SJCRH30 (cell line): ENCODE measurements at regions not wholly inside any gene's neighbourhood (a gene's known extent, or its start where the extent isn't known, plus 50 kb on each side); places are given as distances from the start of the nearest gene placed in this dataset.
A peak's percentile ranks its signal among the peaks of the same experiment; 100 is the strongest.
"Not testable (repeated sequence)": the region's sequence is repeated elsewhere in the genome, so short reads cannot be mapped to it uniquely, and the experiment has no call there.

Source experiments
- DNase-seq, 2 experiments: peaks; one replicate each; pipeline ENCODE4 v3.0.0-alpha.2; 2015 to 2020
- H3K27ac ChIP-seq: fragments of 250-450 bp; sonication (Bioruptor Pico); 2 replicates; pipeline ENCODE4 v1.5.1; 2020; ENCODE audit warnings: mild to moderate bottlenecking, moderate library complexity
- H3K27me3 ChIP-seq: fragments of 250-450 bp; sonication (Bioruptor Pico); 2 replicates; pipeline ENCODE4 v1.5.1; 2020; ENCODE audit warnings: mild to moderate bottlenecking, moderate library complexity
- H3K36me3 ChIP-seq: fragments of 250-450 bp; sonication (Bioruptor Pico); 2 replicates; pipeline ENCODE4 v1.5.1; 2020; ENCODE audit warnings: mild to moderate bottlenecking, moderate library complexity
- H3K4me1 ChIP-seq: fragments of 250-450 bp; sonication (Bioruptor Pico); 2 replicates; pipeline ENCODE4 v1.5.1; 2020; ENCODE audit warnings: mild to moderate bottlenecking, moderate library complexity
- H3K4me3 ChIP-seq: fragments of 250-450 bp; sonication (Bioruptor Pico); 2 replicates; pipeline ENCODE4 v1.5.1; 2020; ENCODE audit warnings: mild to moderate bottlenecking, moderate library complexity
- H3K9me3 ChIP-seq: fragments of 250-450 bp; sonication (Bioruptor Pico); replicated peaks from 2 replicates; pipeline ENCODE4 v1.5.1; 2020; ENCODE audit warnings: mild to moderate bottlenecking, moderate library complexity

DNA sequence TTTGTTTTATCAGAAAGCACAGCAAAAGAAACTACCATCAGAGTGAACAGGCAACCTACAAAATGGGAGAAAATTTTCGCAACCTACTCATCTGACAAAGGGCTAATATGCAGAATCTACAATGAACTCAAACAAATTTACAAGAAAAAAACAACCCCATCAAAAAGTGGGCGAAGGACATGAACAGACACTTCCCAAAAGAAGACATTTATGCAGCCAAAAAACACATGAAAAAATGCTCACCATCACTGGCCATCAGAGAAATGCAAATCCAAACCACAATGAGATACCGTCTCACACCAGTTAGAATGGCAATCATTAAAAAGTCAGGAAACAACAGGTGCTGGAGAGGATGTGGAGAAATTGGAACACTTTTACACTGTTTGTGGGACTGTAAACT, 460.4 kb upstream of the MKI67 start:
- H3K36me3 ChIP-seq, H3K27me3 ChIP-seq, H3K4me1 ChIP-seq, H3K27ac ChIP-seq, DNase-seq, H3K4me3 ChIP-seq, H3K9me3 ChIP-seq: not testable (repeated sequence)

DNA sequence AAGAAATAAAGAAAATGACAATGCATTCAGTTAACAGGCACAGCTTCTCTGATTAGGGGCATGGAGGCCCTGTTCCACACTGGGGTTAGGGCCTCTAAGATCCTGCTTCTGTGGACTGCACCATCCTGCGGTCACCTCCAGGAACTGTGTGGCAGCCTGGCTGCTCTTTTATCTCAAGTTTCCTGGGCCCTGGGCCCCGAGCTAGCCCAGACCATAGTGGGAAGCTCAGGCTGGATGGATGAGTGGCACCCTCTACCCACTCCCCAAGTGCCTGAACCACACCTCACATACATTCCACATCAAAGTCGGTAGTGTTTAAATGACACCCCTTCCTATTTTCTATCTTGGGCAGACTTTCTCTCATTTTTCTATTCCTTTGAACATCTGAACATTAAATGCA, 461.5 kb upstream of the MKI67 start:
- H3K4me3 ChIP-seq = no peak overlapping the region
- DNase-seq = no peak
- H3K36me3 ChIP-seq = no peaks in the 10 kb centered on the region
- H3K27ac ChIP-seq = no peak overlapping the region
- no peaks in the 10 kb centered on the region for H3K27me3 ChIP-seq
- H3K9me3 ChIP-seq = no peaks in the 10 kb centered on the region
- H3K4me1 ChIP-seq = no peaks in the 10 kb centered on the region

DNA sequence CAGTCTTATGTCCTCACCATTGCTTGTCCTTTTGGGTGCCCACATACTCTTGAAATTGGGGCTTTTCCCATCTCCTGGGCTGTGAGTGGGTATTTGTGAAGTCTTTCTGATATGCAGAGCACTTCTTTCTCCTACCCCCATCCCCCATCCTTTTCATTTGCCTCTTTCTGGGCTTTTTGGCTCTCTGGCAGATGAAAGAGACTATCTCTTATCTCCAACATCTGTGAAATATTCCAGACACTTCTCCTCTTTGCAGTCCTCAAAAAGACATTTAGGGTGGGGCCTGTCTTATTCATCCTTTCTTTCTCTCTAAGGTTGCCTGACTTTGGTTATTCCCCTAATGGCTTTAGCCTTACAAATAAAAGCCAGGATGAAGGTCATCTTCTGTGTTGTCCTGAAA, 462.2 kb upstream of the MKI67 start:
- no peak for DNase-seq
- Histone ChIP-seq H3K27me3 (no peaks in the 10 kb centered on the region), H3K36me3 (no peaks in the 10 kb centered on the region), H3K4me1 (no peaks in the 10 kb centered on the region), H3K27ac (no peak overlapping the region), H3K9me3 (no peaks in the 10 kb centered on the region), H3K4me3 (no peak overlapping the region)

DNA sequence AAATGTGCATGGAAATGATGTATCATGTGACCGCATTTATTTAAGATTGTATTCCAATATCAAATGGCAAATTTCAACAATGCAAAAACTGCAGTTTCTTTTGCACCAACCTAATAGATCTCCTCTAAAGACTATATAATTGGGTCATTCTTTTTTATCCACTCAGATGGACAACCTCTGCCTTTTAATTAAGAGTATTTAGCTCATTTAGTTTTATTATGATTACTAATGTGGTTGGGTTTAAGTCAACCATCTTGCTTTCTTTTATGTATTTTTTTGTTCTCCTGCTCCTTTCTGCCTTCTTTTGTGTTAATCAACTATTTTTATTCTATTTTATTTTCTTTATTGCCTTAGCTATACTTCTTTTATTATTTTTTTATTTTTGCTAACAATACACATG, 468.5 kb upstream of the MKI67 start:
- H3K27me3 ChIP-seq = no peaks in the 10 kb centered on the region
- H3K36me3 ChIP-seq = no peaks in the 10 kb centered on the region
- H3K27ac ChIP-seq = no peak overlapping the region
- no peaks in the 10 kb centered on the region for H3K4me1 ChIP-seq
- H3K4me3 ChIP-seq = no peak overlapping the region
- no peaks in the 10 kb centered on the region for H3K9me3 ChIP-seq
- DNase-seq = no peak

DNA sequence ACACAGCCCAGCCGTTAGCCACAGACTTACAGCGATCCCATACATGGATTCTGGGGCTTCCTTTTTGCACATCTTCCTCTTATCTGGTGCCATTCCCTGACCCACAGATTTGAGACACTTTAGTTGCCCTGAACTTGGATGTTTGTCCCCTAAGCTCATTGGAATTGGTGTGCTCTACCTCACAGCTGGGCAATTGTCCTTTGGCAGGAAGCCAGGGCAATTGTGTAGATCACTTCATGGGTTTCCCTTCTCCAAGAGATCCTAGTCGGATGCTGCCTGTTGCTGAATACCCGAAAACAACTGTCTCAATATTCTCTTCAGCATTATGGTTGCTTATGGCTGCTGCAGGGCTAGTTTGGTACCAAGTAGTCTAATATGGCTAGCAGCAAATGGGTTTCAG, 470.7 kb upstream of the MKI67 start:
- no peaks in the 10 kb centered on the region for H3K4me1 ChIP-seq
- no peaks in the 10 kb centered on the region for H3K36me3 ChIP-seq
- peak in 1 of 2 experiments; percentile 20 for DNase-seq
- H3K27me3 ChIP-seq = no peaks in the 10 kb centered on the region
- no peak overlapping the region for H3K27ac ChIP-seq
- H3K4me3 ChIP-seq = no peak overlapping the region
- no peaks in the 10 kb centered on the region for H3K9me3 ChIP-seq

DNA sequence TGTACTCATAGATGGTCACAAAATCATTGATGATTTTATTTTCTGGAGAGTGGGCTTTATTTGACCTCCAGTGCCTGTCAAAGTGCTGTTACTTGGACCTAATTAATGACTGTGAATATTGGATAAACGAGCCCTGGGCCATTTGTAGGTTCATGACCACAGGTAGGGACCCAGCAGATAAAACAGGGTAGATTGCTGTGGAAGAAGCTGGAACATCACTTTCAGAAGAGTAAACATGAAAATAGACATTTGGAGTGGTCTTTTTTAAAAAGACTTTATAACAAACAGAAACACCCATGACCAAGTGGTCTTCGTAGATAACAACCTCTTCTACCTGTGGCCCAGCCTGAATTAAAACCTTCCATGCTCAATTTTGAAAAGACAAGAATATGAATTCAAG, 472.8 kb upstream of the MKI67 start:
- Histone ChIP-seq H3K36me3 (no peaks in the 10 kb centered on the region), H3K27ac (no peak overlapping the region), H3K4me3 (no peak overlapping the region), H3K9me3 (no peaks in the 10 kb centered on the region), H3K4me1 (no peaks in the 10 kb centered on the region), H3K27me3 (no peaks in the 10 kb centered on the region)
- DNase-seq = no peak

DNA sequence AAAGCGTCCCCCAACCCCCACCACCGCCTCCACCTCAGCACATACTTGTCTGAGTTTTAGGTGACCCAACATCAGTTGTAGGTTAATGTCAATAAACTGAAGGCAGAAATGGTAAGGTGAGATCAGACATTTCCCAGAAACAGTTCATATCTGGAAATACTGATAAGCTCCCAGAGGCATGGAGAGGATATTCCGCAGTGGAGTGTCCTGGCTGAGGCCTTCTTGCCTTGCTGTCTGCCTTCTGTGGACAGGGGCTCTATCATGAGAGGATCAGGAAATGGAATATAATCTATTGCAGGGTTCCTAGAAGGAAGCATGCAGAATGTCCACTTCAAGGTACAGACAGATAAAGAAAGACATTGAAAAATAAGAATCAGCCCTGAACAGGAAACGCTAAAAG, 473.3 kb upstream of the MKI67 start:
- Histone ChIP-seq H3K4me3 (no peak overlapping the region), H3K27ac (no peak overlapping the region)

DNA sequence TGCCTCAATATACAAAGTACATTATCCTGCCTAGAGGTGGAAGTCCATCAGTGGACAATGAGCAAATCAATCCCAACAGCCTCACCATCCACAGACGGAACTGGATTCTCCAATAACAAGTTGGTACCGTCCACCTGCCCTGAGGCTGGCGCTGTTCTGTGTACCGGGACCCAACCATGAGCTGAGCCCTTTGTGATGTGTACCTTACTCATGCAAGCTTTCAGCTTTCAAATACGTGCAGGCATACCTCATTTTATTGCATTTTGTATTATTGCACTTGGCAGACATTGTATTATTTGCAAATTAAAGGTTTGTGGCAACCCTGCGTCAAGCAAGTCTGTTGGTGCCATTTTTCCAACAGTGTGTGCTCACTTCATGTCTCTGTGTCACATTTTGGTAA, 476.0 kb upstream of the MKI67 start:
- Histone ChIP-seq H3K4me3 (no peak overlapping the region), H3K36me3 (no peaks in the 10 kb centered on the region), H3K27ac (no peak overlapping the region), H3K4me1 (no peaks in the 10 kb centered on the region), H3K9me3 (no peaks in the 10 kb centered on the region), H3K27me3 (no peaks in the 10 kb centered on the region)
- no peak for DNase-seq

More for the DNA sequence above, 473.3 kb upstream of the MKI67 start:
- H3K27me3 ChIP-seq = no peaks in the 10 kb centered on the region
- H3K36me3 ChIP-seq = no peaks in the 10 kb centered on the region
- H3K4me1 ChIP-seq = no peaks in the 10 kb centered on the region
- DNase-seq = no peak
- H3K9me3 ChIP-seq = no peaks in the 10 kb centered on the region

DNA sequence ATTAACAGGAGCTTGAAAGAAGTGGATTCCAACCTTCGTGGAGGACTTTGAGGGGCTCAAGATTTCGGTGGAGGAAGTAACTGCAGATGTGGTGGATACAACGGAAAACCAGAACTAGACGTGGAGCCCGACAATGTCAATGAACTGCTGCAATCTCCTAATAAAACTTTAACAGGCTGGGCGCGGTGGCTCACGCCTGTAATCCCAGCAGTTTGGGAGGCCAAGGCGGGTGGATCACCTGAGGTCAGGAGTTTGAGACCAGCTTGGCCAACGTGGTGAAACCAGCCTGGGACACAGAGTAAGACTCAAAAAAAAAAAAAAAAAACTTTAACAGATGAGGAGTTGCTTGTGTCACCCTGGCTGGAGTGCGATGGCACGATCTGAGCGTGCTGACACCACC, 477.8 kb upstream of the MKI67 start:
- Histone ChIP-seq H3K27me3 (no peaks in the 10 kb centered on the region), H3K9me3 (no peaks in the 10 kb centered on the region)

DNA sequence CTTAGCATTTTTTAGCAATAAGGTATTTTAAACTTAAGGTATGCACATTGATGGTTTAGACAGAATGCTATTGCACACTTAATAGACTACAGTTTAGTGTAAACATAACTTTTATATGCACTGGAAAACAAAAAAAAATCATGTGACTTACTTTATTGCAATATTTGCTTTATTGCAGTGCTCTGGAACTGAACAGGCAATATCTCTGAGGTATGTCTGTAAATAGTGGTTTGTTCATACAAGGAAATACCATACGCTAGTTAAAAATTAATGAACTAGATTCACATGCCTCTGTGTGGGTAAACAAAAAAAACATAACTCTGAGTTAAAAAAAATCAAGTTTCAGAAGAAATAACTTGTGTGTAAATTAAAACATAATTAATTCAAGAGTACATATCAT, 479.0 kb upstream of the MKI67 start:
- no peaks in the 10 kb centered on the region for H3K4me1 ChIP-seq
- H3K36me3 ChIP-seq = no peaks in the 10 kb centered on the region
- no peaks in the 10 kb centered on the region for H3K9me3 ChIP-seq

More for the DNA sequence above, 477.8 kb upstream of the MKI67 start:
- H3K4me3 ChIP-seq = no peak overlapping the region
- no peak for DNase-seq
- no peaks in the 10 kb centered on the region for H3K4me1 ChIP-seq
- no peaks in the 10 kb centered on the region for H3K36me3 ChIP-seq
- H3K27ac ChIP-seq = no peak overlapping the region

DNA sequence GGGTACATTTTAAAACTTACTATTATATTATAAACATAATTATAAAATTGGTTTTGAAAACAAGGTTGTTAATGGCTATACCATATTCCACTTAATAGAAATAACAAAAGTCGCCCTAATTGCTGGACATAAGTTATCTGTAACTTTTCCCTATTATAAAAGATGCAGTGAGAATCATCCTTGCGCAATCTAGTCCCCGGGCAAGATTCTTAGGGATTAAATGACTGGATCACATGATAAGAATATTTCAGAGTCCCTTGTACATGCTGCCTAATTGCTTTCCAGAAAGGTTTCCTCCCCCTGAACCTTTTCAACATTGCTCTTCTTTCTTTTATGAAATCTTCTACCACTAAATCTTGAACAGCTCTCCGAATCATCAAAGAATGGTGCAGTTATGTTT, 479.8 kb upstream of the MKI67 start:
- Histone ChIP-seq H3K27me3 (no peaks in the 10 kb centered on the region), H3K36me3 (no peaks in the 10 kb centered on the region), H3K4me3 (no peak overlapping the region), H3K9me3 (no peaks in the 10 kb centered on the region), H3K27ac (no peak overlapping the region), H3K4me1 (no peaks in the 10 kb centered on the region)
- no peak for DNase-seq

More for the DNA sequence above, 479.0 kb upstream of the MKI67 start:
- no peak for DNase-seq
- H3K27me3 ChIP-seq = no peaks in the 10 kb centered on the region
- no peak overlapping the region for H3K4me3 ChIP-seq
- no peak overlapping the region for H3K27ac ChIP-seq

DNA sequence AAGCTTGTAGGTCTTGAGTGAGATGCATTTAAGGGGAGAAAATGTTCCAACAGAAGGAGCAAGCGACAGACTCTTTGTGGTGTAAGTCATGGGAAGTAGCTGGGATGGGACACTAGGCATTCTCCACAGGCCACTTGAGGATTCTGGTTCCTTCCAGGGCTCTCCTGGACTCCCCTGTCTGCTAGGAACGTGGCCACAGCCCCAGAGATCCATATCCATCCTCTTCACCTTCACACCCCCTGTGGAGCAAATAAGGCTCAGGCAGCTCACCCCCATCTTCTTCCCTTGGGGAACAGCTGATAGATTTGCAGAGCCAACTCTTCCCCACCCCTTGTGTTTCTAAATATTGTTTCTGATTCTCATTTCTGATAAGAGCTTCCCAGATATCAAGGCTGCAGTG, 482.6 kb upstream of the MKI67 start:
- Histone ChIP-seq H3K27ac (no peak overlapping the region), H3K4me1 (no peaks in the 10 kb centered on the region), H3K27me3 (no peaks in the 10 kb centered on the region), H3K9me3 (no peaks in the 10 kb centered on the region), H3K4me3 (no peak overlapping the region), H3K36me3 (no peaks in the 10 kb centered on the region)
- no peak for DNase-seq

DNA sequence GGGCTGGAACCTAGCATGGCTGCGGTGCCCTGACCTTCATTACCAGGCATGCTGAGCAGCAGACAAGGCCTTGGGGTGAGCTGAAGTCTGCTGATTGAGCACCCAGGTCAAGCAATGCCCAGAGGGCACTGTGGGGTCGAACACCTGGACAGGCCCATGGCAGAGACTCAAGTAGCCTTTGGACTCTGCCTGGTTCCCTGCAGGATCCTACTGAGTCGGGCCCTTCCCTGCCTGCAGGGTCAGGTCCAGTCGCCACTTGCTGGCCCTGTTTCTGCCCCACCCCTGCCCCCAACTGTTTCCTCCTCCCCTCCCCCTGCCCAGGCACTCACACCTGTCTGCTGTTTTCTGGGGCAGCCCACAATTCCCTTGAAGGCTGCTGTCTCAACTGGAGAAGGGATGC, 483.2 kb upstream of the MKI67 start:
- no peaks in the 10 kb centered on the region for H3K27me3 ChIP-seq
- no peaks in the 10 kb centered on the region for H3K36me3 ChIP-seq
- H3K27ac ChIP-seq = no peak overlapping the region
- DNase-seq = no peak
- no peaks in the 10 kb centered on the region for H3K4me1 ChIP-seq
- H3K4me3 ChIP-seq = no peak overlapping the region
- H3K9me3 ChIP-seq = no peaks in the 10 kb centered on the region

DNA sequence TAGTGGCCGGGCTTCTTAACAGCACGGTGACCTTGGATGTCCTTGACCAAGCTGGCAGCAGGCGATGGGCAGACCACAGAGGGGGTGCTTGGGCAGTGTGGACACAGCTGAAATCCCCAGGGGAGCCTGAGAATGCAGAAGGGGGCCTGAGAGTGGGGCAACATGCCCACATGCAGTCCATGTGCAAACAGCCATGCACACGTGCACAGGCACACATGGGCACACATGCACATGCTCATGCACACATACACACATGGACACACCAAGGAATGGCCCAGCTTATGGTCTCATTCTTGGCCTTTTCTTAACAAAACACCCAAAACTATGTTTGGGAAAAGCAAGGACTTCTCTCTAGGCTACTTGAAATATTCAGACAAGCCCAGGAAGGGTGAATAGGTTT, 483.9 kb upstream of the MKI67 start:
- no peaks in the 10 kb centered on the region for H3K4me1 ChIP-seq
- no peaks in the 10 kb centered on the region for H3K36me3 ChIP-seq
- no peak overlapping the region for H3K27ac ChIP-seq
- H3K27me3 ChIP-seq = no peaks in the 10 kb centered on the region
- no peaks in the 10 kb centered on the region for H3K9me3 ChIP-seq
- no peak overlapping the region for H3K4me3 ChIP-seq
- DNase-seq = no peak

DNA sequence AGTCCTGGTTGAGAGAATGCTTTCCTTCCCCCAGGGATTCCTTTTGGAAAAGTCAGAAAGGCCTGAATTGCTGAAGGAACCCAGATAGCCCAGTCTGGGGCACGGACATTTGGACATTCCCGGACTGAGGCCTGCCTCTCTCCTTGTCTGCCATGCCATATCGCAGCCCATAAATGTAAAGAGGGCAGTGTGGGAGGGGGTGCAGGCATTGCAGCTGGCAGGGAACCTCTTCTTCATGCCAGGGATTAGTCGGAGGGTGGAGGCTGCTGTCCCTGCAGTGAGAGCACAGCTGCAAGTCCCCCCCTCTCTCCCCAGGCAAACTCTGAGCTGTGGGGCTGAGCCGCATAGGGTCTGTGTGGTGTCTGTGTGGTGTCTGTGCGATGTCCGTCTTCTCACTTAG, 486.0 kb upstream of the MKI67 start:
- Histone ChIP-seq H3K36me3 (no peaks in the 10 kb centered on the region), H3K4me3 (no peak overlapping the region), H3K4me1 (no peaks in the 10 kb centered on the region), H3K9me3 (no peaks in the 10 kb centered on the region), H3K27ac (no peak overlapping the region), H3K27me3 (no peaks in the 10 kb centered on the region)
- no peak for DNase-seq

DNA sequence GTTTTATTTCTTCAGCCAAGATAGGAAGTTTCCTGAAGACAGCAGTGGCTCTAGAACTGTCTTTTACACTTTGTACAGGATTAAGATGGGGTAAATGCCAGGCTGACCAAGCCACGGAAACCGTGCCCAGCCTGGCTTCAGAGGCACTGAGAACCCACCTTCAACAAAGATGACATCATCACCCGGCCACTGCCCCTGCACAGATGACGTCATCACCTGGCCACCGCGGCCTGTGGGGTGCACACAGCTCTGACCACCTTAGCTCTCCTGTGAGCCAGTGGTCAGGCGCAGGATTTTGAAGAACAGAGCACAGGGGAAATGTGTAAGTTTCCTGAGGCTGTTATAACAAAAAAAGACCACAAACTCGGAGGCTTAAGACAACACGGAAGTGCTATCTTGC, 486.4 kb upstream of the MKI67 start:
- Histone ChIP-seq H3K4me3 (no peak overlapping the region), H3K36me3 (no peaks in the 10 kb centered on the region), H3K9me3 (no peaks in the 10 kb centered on the region), H3K4me1 (no peaks in the 10 kb centered on the region), H3K27me3 (no peaks in the 10 kb centered on the region), H3K27ac (no peak overlapping the region)
- DNase-seq = no peak
